DMS114 treated with DMSO at 0.1 percent for 48 hours (cell line): ENCODE measurements at regions not wholly inside any gene's neighbourhood (a gene's known extent, or its start where the extent isn't known, plus 50 kb on each side); places are given as distances from the start of the nearest gene placed in this dataset.
"Not testable (repeated sequence)": the region's sequence is repeated elsewhere in the genome, so short reads cannot be mapped to it uniquely, and the experiment has no call there.

Experiments
- DNase-seq: peaks from one replicate; lab custom pipeline; 2025; ENCODE audit not compliant: unreplicated experiment; lab: John Stamatoyannopoulos, UW

- DNase-seq, result no peak
Observed at GRCh38 chr6:103699769-103700168, 1160.0 kb downstream of the HACE1 start.

GRCh38 chr6:103687430-103687829 is 1172.3 kb downstream of the HACE1 start:
- no peak for DNase-seq

GRCh38 chr6:103680116-103680515 is 1179.6 kb downstream of the HACE1 start:
- no peak for DNase-seq

GRCh38 chr6:103677290-103677689 is 1182.4 kb downstream of the HACE1 start:
- no peak for DNase-seq

- DNase-seq, result no peak
Observed at GRCh38 chr6:103675807-103676406, 1183.8 kb downstream of the HACE1 start.

- DNase-seq, result no peak
Observed at GRCh38 chr6:103674790-103675189, 1184.9 kb downstream of the HACE1 start.

GRCh38 chr6:103672169-103672568 is 1187.5 kb downstream of the HACE1 start:
- DNase-seq, result no peak

GRCh38 chr6:103629613-103630012 is 1230.1 kb downstream of the HACE1 start:
- no peak for DNase-seq

GRCh38 chr6:103617642-103618041 is 1242.1 kb downstream of the HACE1 start:
- no peak for DNase-seq

GRCh38 chr6:103587722-103588121 is 1272.0 kb downstream of the HACE1 start:
- no peak for DNase-seq

GRCh38 chr6:103578115-103578514 is 1281.6 kb downstream of the HACE1 start:
- no peak for DNase-seq

GRCh38 chr6:103570431-103570830 is 1289.3 kb downstream of the HACE1 start:
- DNase-seq, result no peak

- no peak for DNase-seq
Observed at GRCh38 chr6:103554911-103555310, 1304.8 kb downstream of the HACE1 start.

- no peak for DNase-seq
Observed at GRCh38 chr6:103538381-103538780, 1321.3 kb downstream of the HACE1 start.

GRCh38 chr6:103534814-103535213 is 1324.9 kb downstream of the HACE1 start:
- no peak for DNase-seq

GRCh38 chr6:103534095-103534494 is 1325.6 kb downstream of the HACE1 start:
- no peak for DNase-seq

GRCh38 chr6:103522045-103522444 is 1337.7 kb downstream of the HACE1 start:
- DNase-seq, result no peak

- DNase-seq, result no peak
Observed at GRCh38 chr6:103516336-103516735, 1343.4 kb downstream of the HACE1 start.

GRCh38 chr6:103507052-103507451 is 1352.7 kb downstream of the HACE1 start:
- DNase-seq, result no peak

GRCh38 chr6:103505155-103505518 is 1354.6 kb downstream of the HACE1 start:
- DNase-seq, result no peak

GRCh38 chr6:103504501-103505154 is 1355.1 kb downstream of the HACE1 start:
- DNase-seq, result no peak

GRCh38 chr6:103496588-103496987 is 1363.1 kb downstream of the HACE1 start:
- not testable (repeated sequence) for DNase-seq

GRCh38 chr6:103456652-103457051 is 1403.1 kb downstream of the HACE1 start:
- no peak for DNase-seq
